Body of pancreas (tissue), 4 donors: ENCODE measurements at regions not wholly inside any gene's neighbourhood (a gene's known extent, or its start where the extent isn't known, plus 50 kb on each side); places are given as distances from the start of the nearest gene placed in this dataset.

Source experiments
- ATAC-seq: fragments of 150-250 bp; one replicate; pipeline ENCODE4 v1.9.1; 2016
- DNase-seq, 4 donors: peaks; one replicate each; pipeline ENCODE4 v3.0.0-alpha.2; 2019
- H3K27ac ChIP-seq, 4 donors: fragments of 200-600 bp; sonication (generic); 1 replicate in 3 of 4; 2 replicates in 1 of 4; pipeline versions ENCODE4 v1.5.1 to v1.6.1; 2016 to 2019; ENCODE audit warnings: mild to moderate bottlenecking in 1 of 4, mixed read lengths in 1 of 4, moderate library complexity in 1 of 4
- H3K27me3 ChIP-seq, 2 donors: fragments of 200-600 bp; sonication (generic); one replicate each; pipeline ENCODE4 v1.6.0; 2016; ENCODE audit warnings: mild to moderate bottlenecking in 1 of 2
- H3K36me3 ChIP-seq, 2 donors: fragments of 200-600 bp; sonication (generic); replicated peaks in 1 of 2; 2 replicates each; pipeline ENCODE4 v1.5.1; 2016; ENCODE audit warnings: low read depth in 2 of 2; ENCODE audit not compliant: insufficient read depth in 1 of 2
- H3K4me1 ChIP-seq: fragments of 200-600 bp; sonication (generic); one replicate; pipeline ENCODE4 v1.6.0; 2016
- H3K4me3 ChIP-seq, 2 donors: fragments of 200-600 bp; sonication (generic); 1 replicate in 1 of 2; 2 replicates in 1 of 2; pipeline ENCODE4 v1.5.1; 2016 to 2019
- H3K9me3 ChIP-seq, 3 donors: fragments of 200-600 bp; sonication (generic); 1 replicate in 2 of 3; 2 replicates in 1 of 3; pipeline ENCODE4 v1.5.1; 2016
- CTCF ChIP-seq, 7 experiments: fragments of 450-650 bp in 4 of 7; fragments of 200-600 bp in 3 of 7; sonication (generic) in 3 of 7; IDR thresholded peaks; one replicate each; pipeline ENCODE4 v1.5.1; 2016 to 2019; ENCODE audit warnings: antibody characterized with exemption in 7 of 7
- POLR2A ChIP-seq, 3 donors: fragments of 450-650 bp; IDR thresholded peaks; one replicate each; pipeline ENCODE4 v1.6.1; 2016; ENCODE audit warnings: antibody characterized with exemption in 3 of 3, mild to moderate bottlenecking in 2 of 3
- WGBS, 2 donors: methylation state at CpG; one replicate each; pipeline ENCODE4 v1.1.5; 2017; 5-methylcytosine and 5-hydroxymethylcytosine counted together
- intact Hi-C: fragments of 100-400 bp; cut with DNase I; formaldehyde crosslinking; loops from one replicate; pipeline ENCODE4 v1.15.1; 2023

DNA sequence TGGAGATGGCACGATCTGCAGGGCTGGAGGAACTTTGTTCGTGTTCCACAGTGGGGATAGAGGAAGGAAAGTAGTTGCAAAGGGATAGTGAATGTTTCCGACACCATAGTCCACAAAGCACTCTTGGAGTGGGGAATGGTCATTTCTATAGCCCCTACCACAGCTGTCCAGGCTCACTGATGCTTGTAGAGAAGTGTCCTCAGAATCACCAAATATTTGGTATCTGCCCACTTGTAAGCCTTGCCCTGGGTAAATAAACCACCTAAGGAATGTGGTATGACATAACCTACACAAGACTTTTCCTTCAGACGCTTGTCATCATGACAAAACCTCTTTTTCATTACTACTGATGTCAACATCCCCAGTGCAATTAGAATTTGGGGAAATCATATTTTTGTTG lies 686.5 kb upstream of the ARGLU1 start:
- Histone ChIP-seq H3K4me3 (no peak overlapping the region), H3K36me3 (no peaks in the 10 kb centered on the region), H3K27ac (no peak overlapping the region), H3K27me3 (no peaks in the 10 kb centered on the region), H3K4me1 (no peaks in the 10 kb centered on the region), H3K9me3 (no peaks in the 10 kb centered on the region)
- WGBS, 2 donors, result 57 to 61% methylated on average over 4 of the region's 4 CpGs
- DNase-seq (no peak), ATAC-seq (no peak)
- TF ChIP-seq CTCF (IDR thresholded peaks at IDR 0.05) (no peak), POLR2A (IDR thresholded peaks at IDR 0.05) (no peak)
- intact Hi-C loops, result no loop called here

- DNase-seq, result no peak
- TF ChIP-seq POLR2A (IDR thresholded peaks at IDR 0.05), result no peak
- no peak for TF ChIP-seq CTCF (IDR thresholded peaks at IDR 0.05)
- Histone ChIP-seq H3K9me3 (no peaks in the 10 kb centered on the region), H3K27ac (no peak overlapping the region), H3K27me3 (no peaks in the 10 kb centered on the region), H3K4me1 (no peaks in the 10 kb centered on the region), H3K36me3 (no peaks in the 10 kb centered on the region), H3K4me3 (no peak overlapping the region)
- ATAC-seq, result no peak
- WGBS, 2 donors, result 21 to 33% methylated on average over 2 of the region's 2 CpGs
- intact Hi-C loops, result no loop called here
Measured at GRCh38 chr13:107252428-107252827, 684.5 kb upstream of the ARGLU1 start.

GRCh38 chr13:107252021-107252420 lies 684.1 kb upstream of the ARGLU1 start:
- DNase-seq (no peak), ATAC-seq (no peak)
- Histone ChIP-seq H3K27ac (no peak overlapping the region), H3K36me3 (no peaks in the 10 kb centered on the region), H3K4me3 (no peak overlapping the region), H3K27me3 (no peaks in the 10 kb centered on the region), H3K9me3 (no peaks in the 10 kb centered on the region), H3K4me1 (no peaks in the 10 kb centered on the region)
- TF ChIP-seq POLR2A (IDR thresholded peaks at IDR 0.05), result no peak
- no peak for TF ChIP-seq CTCF (IDR thresholded peaks at IDR 0.05)
- intact Hi-C loops, result no loop called here
- WGBS, 2 donors, result 38 to 54% methylated on average over 6 of the region's 6 CpGs

GRCh38 chr13:107251341-107251740 lies 683.4 kb upstream of the ARGLU1 start:
- DNase-seq (no peak), ATAC-seq (no peak)
- H3K4me1 ChIP-seq, result no peaks in the 10 kb centered on the region
- H3K4me3 ChIP-seq, result no peak overlapping the region
- H3K9me3 ChIP-seq, result no peaks in the 10 kb centered on the region
- H3K27ac ChIP-seq, result no peak overlapping the region
- no peak for TF ChIP-seq CTCF (IDR thresholded peaks at IDR 0.05)
- no peak for TF ChIP-seq POLR2A (IDR thresholded peaks at IDR 0.05)
- intact Hi-C loops, result no loop called here
- 59 to 64% methylated on average over 4 of the region's 4 CpGs for WGBS, 2 donors
- H3K27me3 ChIP-seq, result no peaks in the 10 kb centered on the region
- H3K36me3 ChIP-seq, result no peaks in the 10 kb centered on the region

- H3K27me3 ChIP-seq, result no peaks in the 10 kb centered on the region
- no peaks in the 10 kb centered on the region for H3K36me3 ChIP-seq
- ATAC-seq (no peak), DNase-seq (no peak)
- H3K9me3 ChIP-seq, result no peaks in the 10 kb centered on the region
- H3K4me3 ChIP-seq, result no peak overlapping the region
- no peak overlapping the region for H3K27ac ChIP-seq
- H3K4me1 ChIP-seq, result no peaks in the 10 kb centered on the region
- WGBS, 2 donors, result 56 to 67% methylated on average over 4 of the region's 4 CpGs
- intact Hi-C loops, result no loop called here
- no peak for TF ChIP-seq POLR2A (IDR thresholded peaks at IDR 0.05)
- TF ChIP-seq CTCF (IDR thresholded peaks at IDR 0.05), result no peak
Measured at GRCh38 chr13:107250628-107251027, 682.7 kb upstream of the ARGLU1 start.
